Esophagus mucosa (tissue), 1 donor: ENCODE measurements at regions not wholly inside any gene's neighbourhood (a gene's known extent, or its start where the extent isn't known, plus 50 kb on each side); places are given as distances from the start of the nearest gene placed in this dataset.
"Not testable (repeated sequence)": the region's sequence is repeated elsewhere in the genome, so short reads cannot be mapped to it uniquely, and the experiment has no call there.

ENCODE experiments used
- ATAC-seq: fragments of 200-7000 bp; cut with Tn5 transposase; one replicate; pipeline ENCODE4 v1.9.1; 2020
- donor health status: DM: yes; HTN: yes; CAD: no.

DNA sequence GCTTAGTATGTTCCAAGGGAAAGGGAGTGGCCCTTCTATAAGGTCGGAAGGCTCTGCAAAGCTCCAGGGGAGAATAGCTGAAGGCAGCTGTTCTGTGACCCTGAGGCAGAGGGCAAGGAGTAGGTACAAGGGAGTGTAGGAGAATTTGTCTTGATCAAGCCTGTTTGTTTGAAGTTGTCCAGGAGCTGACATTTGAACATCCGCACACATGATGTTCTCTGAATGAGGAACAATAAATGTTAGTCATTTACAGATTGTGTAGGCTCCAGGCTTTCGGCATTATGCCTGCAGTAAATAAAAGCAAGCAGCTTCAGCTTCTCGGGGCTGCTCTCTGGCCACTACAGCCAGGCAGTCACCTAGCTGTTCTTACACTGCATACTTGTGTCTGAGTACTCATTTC is 52.7 kb downstream of the CTAGE6 start:
- not testable (repeated sequence) for ATAC-seq

DNA sequence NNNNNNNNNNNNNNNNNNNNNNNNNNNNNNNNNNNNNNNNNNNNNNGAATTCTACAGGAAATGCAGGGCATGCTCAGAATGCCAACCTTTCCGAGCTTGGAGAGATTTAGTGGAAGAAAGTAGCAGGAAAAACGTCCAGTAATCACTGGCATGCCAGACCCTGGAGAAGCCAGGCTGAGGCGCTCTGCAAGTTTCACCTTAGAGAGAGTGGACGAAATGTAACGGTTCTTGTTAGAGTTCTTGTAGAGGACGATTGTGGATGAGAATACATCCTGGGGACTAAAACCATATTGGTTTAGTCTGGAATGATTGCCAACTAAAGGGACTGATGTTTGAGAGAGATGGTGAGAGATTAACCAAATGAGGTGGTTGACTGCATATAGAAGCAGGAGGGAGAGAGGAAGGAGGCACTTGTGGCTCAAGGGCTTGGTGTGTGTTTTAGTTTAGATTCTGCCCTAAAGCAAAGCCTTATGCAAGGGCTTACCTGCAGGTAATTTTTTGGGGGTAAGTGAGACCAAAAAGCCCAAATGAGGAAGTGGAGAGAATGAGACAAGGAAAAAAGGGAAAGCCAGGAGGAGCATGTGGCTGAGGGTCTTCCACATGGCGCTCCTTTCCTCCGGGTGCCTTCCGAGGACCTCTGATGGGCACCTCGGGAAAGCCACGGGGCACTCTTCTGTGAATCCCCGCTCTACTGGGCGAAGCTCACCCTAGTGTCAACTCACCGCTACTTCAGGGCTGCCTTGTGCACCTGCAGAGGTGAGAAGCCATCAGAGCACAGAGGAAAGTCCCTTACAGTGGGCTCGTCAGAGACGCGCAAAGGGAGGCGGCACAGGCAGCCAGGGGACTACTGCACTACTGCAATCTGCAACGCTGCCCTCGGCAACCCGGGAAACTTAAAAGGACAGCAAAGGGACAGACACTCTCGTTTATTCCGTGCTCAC is 56.5 kb downstream of the CTAGE6 start:
- ATAC-seq = peak; percentile 85
